Hypothalamus (tissue), 51 donors: ENCODE measurements at regions not wholly inside any gene's neighbourhood (a gene's known extent, or its start where the extent isn't known, plus 50 kb on each side); places are given as distances from the start of the nearest gene placed in this dataset.

Source experiments
- DNase-seq, 51 donors: peaks; one replicate each; lab custom pipeline; 2025; lab: John Stamatoyannopoulos, UW

DNA sequence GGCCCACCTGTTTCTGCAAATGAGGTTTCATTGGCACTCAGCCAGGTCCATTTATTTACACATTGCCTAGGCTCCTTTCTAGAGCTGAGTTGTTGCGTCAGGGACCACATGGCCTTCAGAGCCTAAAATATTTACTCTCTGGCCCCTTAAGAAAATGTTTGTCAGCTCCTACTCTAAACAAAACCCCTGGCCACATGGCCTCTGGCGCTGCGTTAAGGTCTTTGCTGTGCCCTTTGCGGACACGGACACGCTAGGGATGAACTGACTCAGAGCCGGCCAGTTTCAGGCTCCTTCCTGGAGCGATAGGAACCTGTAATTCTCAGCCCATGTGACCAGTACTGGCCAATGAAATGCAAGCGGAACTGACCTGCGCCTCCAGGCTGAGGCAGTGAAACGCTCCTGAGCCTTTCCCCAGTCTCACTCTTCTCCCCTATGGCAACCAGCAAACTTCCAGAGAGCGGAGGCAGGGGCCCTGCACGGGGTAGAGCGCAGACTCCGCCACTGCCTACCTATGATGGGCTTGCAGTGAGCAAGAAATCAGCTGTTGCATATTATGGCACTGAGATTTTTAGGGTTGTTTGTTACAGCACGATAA, 160.3 kb downstream of the ETS2 start:
- peak in 5 of 51 donors; percentile 13 to 42 (median 23) for DNase-seq

- no peak for DNase-seq
These were observed 159.5 kb downstream of the ETS2 start for GRCh38 chr21:38965241-38965640.

DNA sequence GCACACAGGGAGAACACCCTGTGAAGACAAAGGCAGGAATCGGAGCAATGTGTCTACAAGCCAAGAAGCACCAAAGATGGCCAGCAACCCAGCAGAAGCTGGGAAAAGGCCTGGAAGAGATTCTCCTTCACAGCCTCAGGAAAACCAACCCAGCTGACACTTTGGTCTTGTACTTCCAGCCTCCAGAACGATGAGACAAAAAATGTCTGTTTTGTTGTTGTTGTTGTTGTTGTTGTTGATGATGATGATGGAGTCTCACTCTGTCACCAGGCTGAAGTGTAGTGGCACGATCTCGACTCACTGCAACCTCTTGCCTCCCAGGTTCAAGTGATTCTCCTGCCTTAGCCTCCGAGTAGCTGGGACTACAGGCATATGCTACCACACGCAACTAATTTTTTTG, 157.3 kb downstream of the ETS2 start:
- no peak for DNase-seq

DNA sequence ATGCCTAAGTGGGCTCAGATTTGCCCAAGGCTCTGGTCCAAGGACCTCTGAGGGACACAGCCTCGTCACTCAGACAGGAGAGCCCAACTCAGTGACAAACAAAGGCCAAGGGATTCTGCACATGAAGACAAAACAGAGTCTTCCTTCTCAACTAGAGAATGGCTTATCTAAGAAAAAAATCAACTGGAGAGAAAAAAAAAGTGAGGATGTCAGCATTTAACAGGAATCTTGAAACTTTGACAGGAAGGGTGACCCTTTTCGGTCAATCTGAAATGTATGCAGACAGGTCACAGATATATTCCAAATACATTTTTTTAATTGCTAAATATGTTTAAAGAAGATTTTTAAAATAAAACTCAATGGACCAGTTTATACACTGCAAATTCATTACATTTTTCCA, 154.5 kb downstream of the ETS2 start:
- DNase-seq = no peak

DNA sequence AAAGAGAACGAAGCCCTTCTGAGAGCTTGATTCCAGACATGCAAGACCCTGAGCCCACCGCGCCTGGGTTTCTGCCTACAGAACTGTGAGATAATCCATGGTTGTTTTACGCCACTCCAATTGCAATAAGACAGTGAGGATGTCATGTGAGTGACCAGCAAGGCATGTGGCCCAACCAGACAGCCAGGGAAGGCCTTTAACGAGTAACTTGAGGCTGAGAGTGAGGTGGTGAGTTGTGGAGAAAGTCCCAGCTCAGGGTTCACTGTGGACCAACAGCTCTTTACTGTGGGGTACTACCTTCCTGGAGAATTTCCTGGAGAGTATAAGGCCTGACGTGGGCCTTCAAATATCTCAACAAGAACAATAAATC, 153.9 kb downstream of the ETS2 start:
- no peak for DNase-seq

- DNase-seq = no peak
These were observed 153.4 kb downstream of the ETS2 start for GRCh38 chr21:38958940-38959691.

DNA sequence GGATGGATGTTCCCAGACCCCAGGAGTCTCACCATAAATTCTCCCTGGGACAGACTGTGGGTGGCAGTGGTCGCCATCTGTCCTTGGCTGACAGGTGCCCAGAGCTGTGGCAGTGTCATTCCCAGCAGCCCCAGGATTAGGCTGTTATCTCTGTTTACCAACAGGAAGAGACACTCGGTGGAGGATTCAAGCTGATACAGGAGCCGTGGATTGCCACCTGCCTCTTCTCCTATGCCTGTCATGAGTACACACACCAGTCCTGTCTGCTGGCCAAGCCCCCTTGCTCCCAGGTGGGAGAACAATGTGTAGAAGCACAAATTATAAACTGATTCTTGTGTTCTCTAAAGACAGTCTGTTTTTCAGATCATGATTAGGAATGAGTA, 152.6 kb downstream of the ETS2 start:
- DNase-seq = no peak

GRCh38 chr21:38957575-38958322, 152.0 kb downstream of the ETS2 start:
- DNase-seq = no peak

DNA sequence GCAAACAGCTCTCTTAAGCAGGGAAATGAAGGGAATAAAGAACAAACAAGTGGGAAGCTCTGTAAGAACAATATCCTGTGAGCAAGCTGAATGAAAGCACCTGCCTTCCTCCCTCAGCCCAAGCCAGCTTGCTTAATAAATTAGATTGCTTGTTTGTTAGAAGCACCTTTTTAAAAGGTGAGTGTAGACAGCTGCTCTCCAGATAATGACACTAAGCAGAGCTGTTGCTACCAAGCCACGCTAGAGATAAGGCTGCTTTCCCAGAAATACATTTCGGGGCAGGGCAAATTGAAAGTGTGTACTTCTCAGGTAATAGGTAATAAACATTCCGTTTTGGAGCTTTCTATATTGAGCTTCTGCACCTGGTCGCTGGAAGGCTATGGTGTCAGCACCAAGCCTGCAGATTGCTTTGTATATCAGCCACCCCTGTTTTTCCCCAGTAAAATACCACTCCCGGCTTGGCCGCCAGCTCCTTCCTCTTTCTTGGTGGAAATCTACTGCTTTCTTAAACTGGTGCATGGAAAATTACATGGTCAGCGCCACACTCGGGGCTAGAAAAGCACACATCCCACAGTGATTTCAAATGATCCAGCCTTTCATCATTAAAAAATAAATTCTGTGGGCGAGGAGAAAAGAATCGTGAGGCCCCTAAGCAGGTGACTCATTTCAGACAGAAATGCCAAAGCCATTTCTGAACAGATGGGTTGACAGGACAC, 151.3 kb downstream of the ETS2 start:
- DNase-seq = peak in 4 of 51 donors; percentile 6 to 30 (median 20)

GRCh38 chr21:38956521-38956855, 150.8 kb downstream of the ETS2 start:
- DNase-seq = peak in 1 of 51 donors; percentile 30

GRCh38 chr21:38956007-38956406, 150.3 kb downstream of the ETS2 start:
- no peak for DNase-seq

- DNase-seq = peak in 2 of 51 donors; percentile 20 to 52
These were observed 149.8 kb downstream of the ETS2 start for GRCh38 chr21:38955495-38955894.

DNA sequence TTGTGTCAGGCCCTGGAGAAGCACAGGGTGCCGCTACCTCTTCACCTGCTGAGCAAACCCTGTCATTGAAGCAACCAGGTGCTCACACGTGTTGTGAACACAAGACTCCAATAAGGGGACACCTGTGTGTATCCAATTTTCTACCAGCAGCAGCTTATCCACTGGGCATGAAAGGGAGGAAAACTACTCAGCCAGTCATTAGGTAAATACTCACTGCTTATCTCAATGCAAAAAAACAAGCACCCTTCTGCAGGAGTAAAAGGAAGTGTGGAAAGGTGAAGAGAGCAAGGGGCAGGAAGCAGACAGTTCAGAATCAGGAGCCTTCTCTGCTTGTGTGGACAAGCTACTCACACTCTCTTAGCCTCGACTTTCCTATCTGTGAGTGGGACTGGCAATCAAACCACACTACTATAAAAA, 148.9 kb downstream of the ETS2 start:
- DNase-seq = no peak

DNA sequence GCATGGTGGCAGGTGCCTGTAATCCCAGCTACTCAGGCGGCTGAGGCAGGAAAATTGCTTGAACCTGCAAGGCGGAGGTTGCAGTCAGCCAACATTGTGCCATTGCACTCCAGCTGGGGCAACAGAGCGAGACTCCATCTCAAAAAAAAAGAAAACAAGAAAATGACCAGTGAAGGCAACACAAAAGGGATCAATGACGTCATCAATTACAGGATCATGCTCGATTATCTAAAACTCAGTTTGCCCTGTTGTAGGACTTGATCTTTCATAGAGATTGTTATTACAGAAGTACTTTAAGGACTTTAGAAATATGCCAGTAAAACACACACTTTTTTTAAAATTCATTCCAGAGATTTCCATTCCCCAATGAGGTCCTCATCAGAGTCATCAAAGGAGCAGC, 147.8 kb downstream of the ETS2 start:
- no peak for DNase-seq

GRCh38 chr21:38952890-38953289, 147.2 kb downstream of the ETS2 start:
- DNase-seq = no peak

DNA sequence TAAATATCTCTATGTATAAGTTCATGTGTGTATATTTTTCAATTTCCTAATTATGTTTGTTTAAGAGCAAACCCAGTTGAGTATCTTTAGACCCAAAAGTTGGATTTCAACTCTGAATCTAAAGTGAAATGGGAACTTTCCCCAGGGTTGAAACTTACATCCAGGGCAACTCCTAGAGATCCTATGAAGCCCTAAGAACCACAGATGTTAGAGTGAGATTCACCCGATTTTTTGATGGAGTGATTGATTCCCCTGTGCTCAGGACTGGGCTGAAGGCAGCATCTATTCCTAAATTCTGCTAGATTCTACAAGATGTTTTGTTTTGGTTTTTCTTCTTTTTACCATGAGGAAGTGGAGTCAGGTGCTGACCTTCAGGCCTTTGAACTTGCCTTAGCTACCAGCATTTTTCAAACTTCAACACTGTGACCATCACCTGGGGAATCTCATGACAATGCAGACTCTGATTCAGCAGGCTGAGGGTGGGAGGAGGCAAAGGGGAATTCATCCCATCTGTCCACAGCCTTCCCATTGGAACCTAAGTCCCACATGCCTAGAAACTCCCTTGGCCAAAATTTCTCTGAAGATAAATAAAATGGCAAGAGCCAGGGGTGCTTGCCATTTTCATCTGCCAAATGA, 145.5 kb downstream of the ETS2 start:
- no peak for DNase-seq

GRCh38 chr21:38950435-38951094, 144.8 kb downstream of the ETS2 start:
- no peak for DNase-seq

- no peak for DNase-seq
These were observed 143.3 kb downstream of the ETS2 start for GRCh38 chr21:38949070-38949380.

GRCh38 chr21:38948377-38949069, 142.8 kb downstream of the ETS2 start:
- DNase-seq = no peak
